HCT116 (cell line): ENCODE measurements at regions not wholly inside any gene's neighbourhood (a gene's known extent, or its start where the extent isn't known, plus 50 kb on each side); places are given as distances from the start of the nearest gene placed in this dataset.

Source experiments
- POLR2A ChIP-seq: IDR thresholded peaks from 2 replicates; pipeline ENCODE4 v1.7.0; 2011; ENCODE audit warnings: borderline replicate concordance; ENCODE audit not compliant: insufficient read depth, insufficient read length; ENCODE audit errors: extremely low read depth
- POLR2AphosphoS5 ChIP-seq: IDR thresholded peaks from 2 replicates; pipeline ENCODE4 v1.6.1; 2011; ENCODE audit warnings: mild to moderate bottlenecking, low read depth, low read length, moderate library complexity
- REST ChIP-seq: IDR thresholded peaks from 2 replicates; pipeline ENCODE4 v1.6.1; 2012; ENCODE audit warnings: low read depth
- SIN3A ChIP-seq: IDR thresholded peaks from 2 replicates; pipeline ENCODE4 v1.6.1; 2012; ENCODE audit warnings: low read depth
- ZBTB33 ChIP-seq: IDR thresholded peaks from 2 replicates; pipeline ENCODE4 v1.6.1; 2011; ENCODE audit warnings: mild to moderate bottlenecking, low read length, moderate library complexity; ENCODE audit not compliant: insufficient replicate concordance; ENCODE audit errors: extremely low read depth
- TF ChIP-seq, protein P1 (sequence below), 3 experiments: fragments of 200-600 bp in 1 of 3; sonication (generic) in 1 of 3; IDR thresholded peaks in 2 of 3; conservative IDR thresholded peaks in 1 of 3; 2 replicates each; pipeline ENCODE4 v1.5.1; 2012 to 2017; ENCODE audit warnings: low read depth in 2 of 3, low read length in 2 of 3, antibody characterized with exemption in 1 of 3, borderline replicate concordance in 1 of 3, control low read depth in 1 of 3, mild to moderate bottlenecking in 1 of 3, mixed read lengths in 1 of 3, mixed run types in 1 of 3, moderate library complexity in 1 of 3; ENCODE audit not compliant: insufficient read depth in 1 of 3

GRCh38 chr1:116252785-116253184, 120.3 kb upstream of the ATP1A1 start:
- TF ChIP-seq, protein P1, sequence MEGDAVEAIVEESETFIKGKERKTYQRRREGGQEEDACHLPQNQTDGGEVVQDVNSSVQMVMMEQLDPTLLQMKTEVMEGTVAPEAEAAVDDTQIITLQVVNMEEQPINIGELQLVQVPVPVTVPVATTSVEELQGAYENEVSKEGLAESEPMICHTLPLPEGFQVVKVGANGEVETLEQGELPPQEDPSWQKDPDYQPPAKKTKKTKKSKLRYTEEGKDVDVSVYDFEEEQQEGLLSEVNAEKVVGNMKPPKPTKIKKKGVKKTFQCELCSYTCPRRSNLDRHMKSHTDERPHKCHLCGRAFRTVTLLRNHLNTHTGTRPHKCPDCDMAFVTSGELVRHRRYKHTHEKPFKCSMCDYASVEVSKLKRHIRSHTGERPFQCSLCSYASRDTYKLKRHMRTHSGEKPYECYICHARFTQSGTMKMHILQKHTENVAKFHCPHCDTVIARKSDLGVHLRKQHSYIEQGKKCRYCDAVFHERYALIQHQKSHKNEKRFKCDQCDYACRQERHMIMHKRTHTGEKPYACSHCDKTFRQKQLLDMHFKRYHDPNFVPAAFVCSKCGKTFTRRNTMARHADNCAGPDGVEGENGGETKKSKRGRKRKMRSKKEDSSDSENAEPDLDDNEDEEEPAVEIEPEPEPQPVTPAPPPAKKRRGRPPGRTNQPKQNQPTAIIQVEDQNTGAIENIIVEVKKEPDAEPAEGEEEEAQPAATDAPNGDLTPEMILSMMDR (IDR thresholded peaks at IDR 0.05 in 2 of 3, conservative IDR thresholded peaks at IDR 0.05 in 1 of 3; ENCODE audit: borderline replicate concordance in 1 of 3, insufficient read depth in 1 of 3, low read depth in 2 of 3, low read length in 2 of 3): no peak
- TF ChIP-seq POLR2AphosphoS5 (no peak), POLR2A (no peak), SIN3A (no peak), REST (no peak), ZBTB33 (no peak)
